KMS-11 (cell line): ENCODE measurements at regions not wholly inside any gene's neighbourhood (a gene's known extent, or its start where the extent isn't known, plus 50 kb on each side); places are given as distances from the start of the nearest gene placed in this dataset.

ENCODE experiments used
- H2AFZ ChIP-seq: fragments of 200-600 bp; sonication (generic); 2 replicates; pipeline ENCODE4 v1.6.1; 2016; ENCODE audit warnings: antibody characterized with exemption, mixed run types, low read depth
- H3K27ac ChIP-seq: fragments of 200-600 bp; sonication (generic); 2 replicates; pipeline ENCODE4 v1.6.1; 2016; ENCODE audit warnings: mild to moderate bottlenecking, mixed run types
- H3K27me3 ChIP-seq: fragments of 200-600 bp; sonication (generic); 2 replicates; pipeline ENCODE4 v1.6.1; 2017; ENCODE audit warnings: mild to moderate bottlenecking, low read depth, mixed run types, moderate library complexity; ENCODE audit not compliant: insufficient read depth
- H3K36me3 ChIP-seq: fragments of 200-600 bp; sonication (generic); 2 replicates; pipeline ENCODE4 v1.6.1; 2017; ENCODE audit warnings: mild to moderate bottlenecking, mixed run types; ENCODE audit not compliant: insufficient read depth
- H3K4me1 ChIP-seq: fragments of 200-600 bp; sonication (generic); 2 replicates; pipeline ENCODE4 v1.6.1; 2016; ENCODE audit warnings: mild to moderate bottlenecking, low read depth, mixed run types; ENCODE audit not compliant: poor library complexity, severe bottlenecking
- H3K4me2 ChIP-seq: fragments of 200-600 bp; sonication (generic); 2 replicates; pipeline ENCODE4 v1.7.0; 2016; ENCODE audit warnings: mild to moderate bottlenecking, mixed run types
- H3K4me3 ChIP-seq: fragments of 200-600 bp; sonication (generic); IDR thresholded peaks from 2 replicates; pipeline ENCODE4 v1.6.1; 2017; ENCODE audit warnings: low read depth, low read length, mixed read lengths; ENCODE audit not compliant: insufficient read depth
- H3K79me2 ChIP-seq: fragments of 200-600 bp; sonication (generic); 2 replicates; pipeline ENCODE4 v1.6.1; 2016; ENCODE audit warnings: low read depth, mixed run types; ENCODE audit not compliant: insufficient read depth
- H3K9ac ChIP-seq: fragments of 200-600 bp; sonication (generic); 2 replicates; pipeline ENCODE4 v1.6.1; 2016; ENCODE audit warnings: mild to moderate bottlenecking, mixed run types
- H4K20me1 ChIP-seq: fragments of 200-600 bp; sonication (generic); 2 replicates; pipeline ENCODE4 v1.6.1; 2016; ENCODE audit warnings: mild to moderate bottlenecking, mixed run types; ENCODE audit not compliant: insufficient read depth
- CTCF ChIP-seq: fragments of 200-600 bp; sonication (generic); conservative IDR thresholded peaks from 2 replicates; pipeline ENCODE4 v1.6.1; 2017; ENCODE audit warnings: low read depth, mild to moderate bottlenecking, antibody characterized with exemption, low read length, moderate library complexity, mixed read lengths

GRCh38 chr14:98912655-98913054, 359.3 kb downstream of the BCL11B start:
- Histone ChIP-seq H3K9ac (no peak overlapping the region), H3K4me3 (no peak overlapping the region), H3K79me2 (no peaks in the 10 kb centered on the region), H3K27me3 (no peaks in the 10 kb centered on the region), H4K20me1 (no peaks in the 10 kb centered on the region), H3K36me3 (no peaks in the 10 kb centered on the region), H3K4me2 (no peak overlapping the region), H3K27ac (no peak overlapping the region), H3K4me1 (no peaks in the 10 kb centered on the region), H2AFZ (no peak overlapping the region)
- no peak for TF ChIP-seq CTCF

- H2AFZ ChIP-seq = no peak overlapping the region
- no peaks in the 10 kb centered on the region for H3K36me3 ChIP-seq
- no peak overlapping the region for H3K4me3 ChIP-seq
- no peaks in the 10 kb centered on the region for H3K27me3 ChIP-seq
- no peak for TF ChIP-seq CTCF
- H3K4me1 ChIP-seq = no peaks in the 10 kb centered on the region
- no peaks in the 10 kb centered on the region for H3K79me2 ChIP-seq
- H4K20me1 ChIP-seq = no peaks in the 10 kb centered on the region
- H3K9ac ChIP-seq = no peak overlapping the region
- no peak overlapping the region for H3K4me2 ChIP-seq
- no peak overlapping the region for H3K27ac ChIP-seq
Measured at GRCh38 chr14:98913967-98914650, 357.9 kb downstream of the BCL11B start.

- Histone ChIP-seq H4K20me1 (no peaks in the 10 kb centered on the region), H3K36me3 (no peaks in the 10 kb centered on the region), H3K79me2 (no peaks in the 10 kb centered on the region), H3K9ac (no peak overlapping the region), H3K4me3 (no peak overlapping the region), H2AFZ (no peak overlapping the region), H3K27me3 (no peaks in the 10 kb centered on the region), H3K4me2 (no peak overlapping the region), H3K4me1 (no peaks in the 10 kb centered on the region), H3K27ac (no peak overlapping the region)
- no peak for TF ChIP-seq CTCF
Measured at GRCh38 chr14:98914942-98915341, 357.1 kb downstream of the BCL11B start.

DNA sequence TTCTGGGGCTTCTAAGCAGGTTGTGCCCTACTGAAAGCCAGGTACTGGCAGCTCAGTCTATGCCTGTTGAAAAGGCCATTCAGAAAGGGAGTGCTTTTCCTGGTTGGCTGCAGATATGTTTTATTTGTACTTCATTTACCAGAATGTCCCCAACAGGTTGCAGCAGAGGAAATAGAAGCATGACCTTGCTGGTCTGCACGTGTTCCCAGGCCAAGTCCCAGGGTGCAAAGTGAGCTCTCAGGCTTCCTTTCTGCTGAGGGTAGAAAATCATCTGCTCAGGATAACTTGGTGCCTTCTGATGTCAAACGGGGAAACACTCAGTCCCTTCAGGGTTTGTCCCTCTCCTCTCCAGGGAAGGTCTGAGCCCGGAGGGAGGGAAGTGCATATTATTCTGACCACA, 356.4 kb downstream of the BCL11B start:
- Histone ChIP-seq H4K20me1 (no peaks in the 10 kb centered on the region), H3K36me3 (no peaks in the 10 kb centered on the region), H3K27me3 (no peaks in the 10 kb centered on the region), H3K4me1 (no peaks in the 10 kb centered on the region), H3K4me3 (no peak overlapping the region), H3K4me2 (no peak overlapping the region), H2AFZ (no peak overlapping the region), H3K9ac (no peak overlapping the region), H3K27ac (no peak overlapping the region), H3K79me2 (no peaks in the 10 kb centered on the region)
- no peak for TF ChIP-seq CTCF
